HG03064 (cell line): ENCODE measurements at regions not wholly inside any gene's neighbourhood (a gene's known extent, or its start where the extent isn't known, plus 50 kb on each side); places are given as distances from the start of the nearest gene placed in this dataset.

ENCODE experiments used
- ATAC-seq: cut with Tn5 transposase; IDR thresholded peaks from one replicate; pipeline ENCODE4 v1.9.1; 2021; ENCODE audit warnings: low read depth; ENCODE audit not compliant: unreplicated experiment

- no peak for ATAC-seq
Observed at GRCh38 chr7:155213955-155214740, 83.5 kb upstream of the INSIG1 start.

- no peak for ATAC-seq
Observed at GRCh38 chr7:155215576-155216325, 81.9 kb upstream of the INSIG1 start.

- no peak for ATAC-seq
Observed at GRCh38 chr7:155216475-155217272, 81.0 kb upstream of the INSIG1 start.

- ATAC-seq: no peak
Observed at GRCh38 chr7:155217634-155218033, 80.0 kb upstream of the INSIG1 start.

DNA sequence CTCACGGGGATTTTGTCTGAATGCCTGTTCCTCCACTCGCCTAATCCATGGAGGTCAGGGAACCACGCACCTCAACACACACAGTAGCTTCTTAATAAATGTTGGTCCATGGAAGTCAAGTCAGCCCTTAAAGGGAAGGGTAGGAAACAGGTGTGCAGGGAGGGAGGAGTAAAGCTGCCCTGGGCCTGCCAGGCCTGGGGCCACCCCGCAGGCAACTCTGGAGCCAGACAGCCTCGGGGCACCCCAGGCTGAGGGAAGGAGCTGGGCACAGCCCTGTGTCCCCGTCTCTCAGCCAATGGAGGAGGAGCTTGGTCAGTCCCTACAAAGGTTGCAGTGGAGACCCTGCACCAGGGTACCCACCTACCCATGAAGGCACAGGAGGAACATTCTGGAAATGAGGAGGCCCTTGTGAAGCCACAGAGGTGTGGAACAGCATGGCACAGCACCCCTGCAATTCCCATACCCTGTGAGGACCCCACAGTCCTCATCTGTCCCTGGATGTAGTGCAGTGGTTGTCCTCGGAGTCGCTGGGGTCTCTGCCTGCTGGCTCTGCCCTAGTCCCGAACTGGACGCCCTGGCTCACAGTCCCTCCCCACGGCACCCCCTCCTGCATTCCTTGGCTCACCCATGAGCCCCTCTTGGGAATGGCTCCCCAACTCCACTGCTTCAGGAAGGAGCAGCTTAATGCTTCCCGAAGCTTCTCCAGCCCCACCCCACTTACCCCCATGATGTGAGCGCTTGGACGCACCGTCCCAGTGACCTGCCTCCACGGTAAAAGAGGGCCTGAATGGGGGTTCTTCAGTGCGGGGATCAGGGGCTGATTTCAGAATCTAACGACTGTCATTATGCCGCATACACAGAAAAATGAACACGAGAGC lies 79.2 kb upstream of the INSIG1 start:
- no peak for ATAC-seq

GRCh38 chr7:155219154-155219531 lies 78.5 kb upstream of the INSIG1 start:
- ATAC-seq: no peak

- ATAC-seq: no peak
Observed at GRCh38 chr7:155219947-155220769, 77.5 kb upstream of the INSIG1 start.

DNA sequence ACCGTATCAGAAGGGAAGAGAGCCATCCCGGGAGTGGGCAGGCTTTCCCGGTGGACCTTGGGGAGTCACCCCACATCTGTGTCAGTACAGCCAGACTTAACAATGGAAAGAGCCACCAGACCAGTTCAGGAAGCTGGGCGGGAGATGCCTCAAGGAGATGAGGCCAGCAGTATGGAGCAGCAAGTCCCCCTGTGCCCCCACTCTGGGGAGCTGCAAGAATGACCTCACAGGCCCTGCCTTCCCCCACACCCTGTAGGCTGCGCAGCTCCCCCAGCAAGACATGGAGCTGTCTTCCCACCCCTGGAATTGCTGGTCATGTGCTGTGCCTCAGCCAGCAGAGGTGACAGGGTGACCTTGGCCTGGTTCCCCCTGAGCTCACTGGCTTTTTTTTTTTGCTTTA lies 76.8 kb upstream of the INSIG1 start:
- ATAC-seq: no peak

- ATAC-seq: no peak
Observed at GRCh38 chr7:155221547-155221946, 76.1 kb upstream of the INSIG1 start.

GRCh38 chr7:155222061-155222460 lies 75.6 kb upstream of the INSIG1 start:
- ATAC-seq: no peak

DNA sequence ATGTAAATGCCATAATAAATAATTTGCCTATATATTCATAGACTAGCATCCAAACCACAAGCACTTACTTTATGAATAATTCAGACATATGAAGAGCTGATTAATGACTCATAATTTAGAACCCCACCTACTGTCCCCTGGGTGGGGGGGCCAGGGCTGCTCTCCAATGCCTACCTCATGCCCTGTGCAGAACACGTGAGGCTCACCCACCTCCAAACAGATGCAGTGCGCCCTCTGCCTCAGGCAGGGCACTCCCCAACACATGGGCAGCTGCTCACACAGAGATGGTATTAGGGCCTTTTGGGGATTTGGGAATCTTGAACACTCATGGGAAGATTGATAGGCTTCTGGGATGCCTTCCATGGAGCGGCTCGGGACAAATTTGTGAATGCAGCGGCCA lies 75.1 kb upstream of the INSIG1 start:
- ATAC-seq: no peak

GRCh38 chr7:155223021-155223420 lies 74.7 kb upstream of the INSIG1 start:
- ATAC-seq: no peak

- ATAC-seq: no peak
Observed at GRCh38 chr7:155223503-155223902, 74.2 kb upstream of the INSIG1 start.

- no peak for ATAC-seq
Observed at GRCh38 chr7:155224116-155224811, 73.4 kb upstream of the INSIG1 start.

GRCh38 chr7:155225095-155225494 lies 72.6 kb upstream of the INSIG1 start:
- ATAC-seq: no peak

GRCh38 chr7:155225516-155225915 lies 72.2 kb upstream of the INSIG1 start:
- ATAC-seq: no peak

GRCh38 chr7:155226261-155227003 lies 71.2 kb upstream of the INSIG1 start:
- ATAC-seq: no peak
